ENCODE measurements at regions not wholly inside any gene's neighbourhood (a gene's known extent, or its start where the extent isn't known, plus 50 kb on each side); places are given as distances from the start of the nearest gene placed in this dataset.
A peak's percentile ranks its signal among the peaks of the same experiment; 100 is the strongest.

DNA sequence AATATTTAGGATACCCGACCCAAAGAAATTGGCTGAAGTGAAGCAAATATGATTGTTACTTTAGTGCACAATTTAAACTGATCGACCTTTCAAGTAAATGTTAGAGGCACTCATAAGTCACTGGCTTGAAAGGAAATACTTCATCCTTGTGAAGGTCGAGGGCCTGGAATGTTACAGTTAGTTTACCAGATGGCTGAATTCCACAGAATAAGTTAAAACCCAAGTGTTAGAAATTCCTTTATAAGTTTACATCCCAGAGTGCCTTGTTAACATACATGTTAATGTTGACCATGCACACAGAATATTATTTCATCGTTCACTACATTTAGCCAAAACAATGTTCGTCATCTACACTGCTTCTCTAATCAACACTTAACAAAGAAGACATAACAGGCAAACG lies 235.5 kb upstream of the ANO3 start:
- DNase-seq (ENCODE audit: low spot score), result no peak

DNA sequence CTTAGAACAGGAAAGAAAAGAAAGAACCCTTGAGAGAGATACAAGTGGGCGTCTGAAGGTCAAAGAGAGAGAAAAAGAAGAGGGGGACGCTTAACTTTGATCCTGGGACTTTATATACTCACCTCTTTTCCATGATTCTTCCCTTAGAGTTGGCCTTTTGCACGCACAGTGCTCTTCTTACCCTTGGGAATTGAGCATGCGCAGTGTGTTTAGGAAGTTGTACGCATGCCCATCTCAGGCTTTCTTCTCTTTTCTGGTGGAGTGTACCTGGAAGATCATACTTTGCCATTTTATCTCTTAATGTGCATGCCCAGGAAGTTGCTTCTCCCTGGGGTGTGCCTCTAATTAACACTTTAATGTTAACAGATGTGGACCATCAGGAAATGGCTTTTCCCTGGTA lies 229.6 kb upstream of the ANO3 start:
- no peak for DNase-seq (ENCODE audit: low spot score)

DNA sequence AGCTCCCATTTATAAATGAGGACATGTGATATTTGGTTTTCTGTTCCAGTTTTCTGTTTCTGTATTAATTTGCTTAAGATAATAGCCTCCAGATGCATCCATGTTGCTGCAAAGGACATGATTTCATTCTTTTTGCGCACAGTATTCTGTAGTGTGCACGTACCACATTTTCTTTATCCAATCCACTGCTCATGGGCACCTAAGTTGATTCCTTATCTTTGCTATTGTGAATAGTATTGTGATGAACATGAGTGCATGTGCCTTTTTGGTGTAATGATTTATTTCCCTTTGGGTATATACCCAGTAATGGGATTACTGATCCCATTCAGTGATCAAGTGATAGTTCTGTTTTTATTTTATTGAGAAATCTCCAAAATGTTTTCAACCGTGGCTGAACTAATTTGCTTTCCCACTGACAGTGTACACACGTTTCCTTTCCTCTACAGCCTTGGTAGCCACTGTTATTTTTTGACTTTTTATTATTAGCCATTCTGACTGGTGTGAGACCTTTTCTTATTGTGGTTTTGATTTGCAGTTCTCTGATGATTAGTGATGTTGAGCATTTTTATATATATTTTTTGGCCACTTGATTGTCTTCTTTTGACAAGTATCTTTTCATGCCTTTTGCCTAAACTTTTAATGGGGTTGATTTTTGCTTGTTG lies 226.0 kb upstream of the ANO3 start:
- no peak for DNase-seq (ENCODE audit: low spot score)

DNA sequence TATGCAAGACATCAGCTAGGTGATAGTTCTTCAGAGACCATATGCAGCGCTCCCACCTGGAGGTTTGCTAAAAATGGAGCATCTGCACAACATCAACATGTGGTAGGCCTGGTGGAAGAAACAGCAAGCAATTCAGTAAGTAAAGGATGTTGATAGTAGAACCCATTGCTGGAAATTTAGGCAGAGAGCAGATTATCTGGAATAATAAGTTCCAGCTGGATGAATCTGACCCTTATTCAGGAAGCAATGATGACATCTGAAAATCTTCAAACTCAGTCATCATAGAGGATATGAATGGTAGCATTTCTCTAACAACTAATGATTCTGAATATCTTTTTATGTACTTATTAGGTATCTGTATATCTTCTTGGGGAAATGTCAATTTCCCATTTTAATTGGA lies 225.2 kb upstream of the ANO3 start:
- no peak for DNase-seq (ENCODE audit: low spot score)

DNA sequence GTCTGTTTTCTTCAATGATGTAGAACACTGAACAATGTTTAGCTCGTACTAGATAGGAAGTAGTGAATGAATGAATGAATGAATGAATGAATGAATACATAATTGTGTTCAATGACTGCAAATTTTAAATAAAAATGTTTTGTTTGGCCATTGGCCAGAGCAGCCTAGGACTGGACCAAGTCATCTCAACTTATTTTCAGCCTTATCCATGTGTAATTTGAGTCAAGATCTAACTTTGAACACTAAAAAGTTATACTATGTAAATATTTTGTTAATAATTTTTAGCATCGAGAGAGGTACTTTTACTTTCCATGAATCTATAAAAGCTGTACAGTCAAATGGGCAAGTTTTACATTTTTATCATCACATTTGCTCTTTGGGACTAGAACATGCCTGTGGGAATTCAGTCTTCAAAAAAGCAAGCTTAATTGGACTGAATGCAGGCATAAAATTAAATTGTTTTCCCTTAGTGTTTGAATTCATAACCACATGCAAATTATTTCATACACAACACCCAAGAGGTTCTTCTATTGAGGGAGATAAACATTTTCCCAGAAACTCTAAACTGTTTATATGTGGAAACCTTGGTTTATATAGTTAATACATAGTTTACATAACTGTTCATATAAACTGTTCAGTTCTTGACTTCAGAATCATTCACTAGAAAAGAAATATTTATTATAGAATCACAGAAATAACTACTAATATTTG lies 222.1 kb upstream of the ANO3 start:
- DNase-seq (ENCODE audit: low spot score), result no peak

DNA sequence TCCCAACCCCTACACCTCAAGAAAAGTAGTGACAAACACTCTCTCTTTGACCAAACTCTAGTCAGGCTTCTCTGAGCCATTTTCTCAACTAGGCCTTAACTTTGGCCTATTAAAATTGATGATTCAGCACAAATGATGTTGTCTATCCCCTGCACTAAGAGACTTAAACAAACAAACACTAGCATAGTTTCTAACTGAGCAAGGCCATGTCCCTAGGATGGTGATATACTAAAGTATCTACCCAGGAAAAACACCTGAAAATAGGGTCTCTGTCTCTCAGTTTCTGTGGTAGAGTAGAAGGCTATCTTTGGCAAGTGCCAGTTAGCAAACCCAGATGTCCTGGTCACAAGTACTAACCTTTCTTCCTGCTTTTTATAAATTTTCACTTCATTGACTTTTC lies 219.7 kb upstream of the ANO3 start:
- no peak for DNase-seq (ENCODE audit: low spot score)

DNA sequence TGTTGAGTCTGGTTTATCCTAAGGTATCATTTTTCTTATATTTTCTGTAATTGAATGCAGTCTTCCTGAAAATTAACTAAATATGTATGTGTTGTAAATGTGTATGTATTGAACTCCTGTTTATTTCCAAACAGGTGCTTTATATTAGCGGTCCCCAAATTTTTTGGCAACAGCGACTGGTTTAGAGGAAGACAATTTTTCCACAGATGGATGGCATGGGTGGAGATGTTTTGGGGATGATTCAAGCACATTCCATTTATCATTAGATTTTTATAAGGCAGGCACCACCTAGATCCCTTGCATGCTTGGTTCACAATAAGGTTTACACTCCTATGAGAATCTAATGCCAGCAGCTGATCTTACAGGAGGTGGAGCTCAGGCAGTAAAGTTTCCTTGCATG lies 210.5 kb upstream of the ANO3 start:
- no peak for DNase-seq (ENCODE audit: low spot score)

DNA sequence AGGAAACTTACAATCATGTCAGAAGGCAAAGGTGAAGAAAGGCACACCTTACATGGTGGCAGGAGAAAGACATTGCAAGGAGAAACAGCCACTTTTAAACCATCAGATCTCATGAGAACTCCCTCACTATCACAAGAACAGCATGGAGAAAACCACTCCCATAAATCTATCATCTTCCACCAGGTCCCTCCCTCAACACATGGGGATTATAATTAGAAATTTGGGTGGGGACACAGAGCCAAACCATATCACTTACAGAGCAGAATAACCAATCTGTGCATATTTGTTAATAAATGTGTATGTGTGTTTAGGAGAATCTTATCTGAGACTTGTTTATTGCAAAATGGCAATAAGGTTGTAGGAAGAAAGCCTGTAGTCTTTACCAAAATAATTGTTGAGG lies 205.2 kb upstream of the ANO3 start:
- no peak for DNase-seq (ENCODE audit: low spot score)

DNA sequence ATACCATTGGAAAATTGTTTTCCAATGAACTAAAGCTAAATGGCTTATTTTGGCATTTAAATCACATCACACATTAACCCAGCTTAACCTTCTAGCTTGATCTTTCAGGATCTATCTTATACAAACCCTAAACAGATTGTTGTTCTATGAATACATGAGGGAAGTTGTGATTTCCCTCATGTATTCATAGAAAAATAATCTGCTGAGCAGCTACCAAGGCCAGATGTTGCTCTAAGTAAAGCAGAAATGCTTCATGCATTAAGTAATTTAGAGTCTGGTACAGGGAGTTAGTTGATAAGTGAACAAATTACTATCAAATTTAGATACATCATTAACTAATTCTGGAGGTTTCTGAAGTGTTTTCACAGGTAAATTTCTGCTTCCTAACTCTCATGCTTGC lies 204.6 kb upstream of the ANO3 start:
- no peak for DNase-seq (ENCODE audit: low spot score)

DNA sequence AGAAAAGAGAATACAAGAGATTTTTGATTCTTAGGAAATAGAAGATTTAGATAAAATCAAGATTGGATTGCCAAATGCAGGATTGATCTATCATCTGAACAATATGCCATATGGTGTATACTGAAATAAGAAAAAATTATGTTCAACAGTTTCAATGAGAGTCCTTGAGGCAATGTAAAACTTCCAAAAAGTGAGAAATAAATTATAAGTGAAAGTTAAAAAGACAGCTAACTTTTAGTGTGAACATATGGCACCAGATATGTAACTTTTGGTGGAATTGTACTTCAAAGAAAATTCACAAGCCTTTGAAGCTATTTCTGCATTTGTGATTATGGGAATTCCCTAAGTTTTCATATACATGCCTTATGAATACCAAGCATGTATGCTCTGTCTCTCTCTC lies 200.5 kb upstream of the ANO3 start:
- no peak for DNase-seq (ENCODE audit: low spot score)

DNA sequence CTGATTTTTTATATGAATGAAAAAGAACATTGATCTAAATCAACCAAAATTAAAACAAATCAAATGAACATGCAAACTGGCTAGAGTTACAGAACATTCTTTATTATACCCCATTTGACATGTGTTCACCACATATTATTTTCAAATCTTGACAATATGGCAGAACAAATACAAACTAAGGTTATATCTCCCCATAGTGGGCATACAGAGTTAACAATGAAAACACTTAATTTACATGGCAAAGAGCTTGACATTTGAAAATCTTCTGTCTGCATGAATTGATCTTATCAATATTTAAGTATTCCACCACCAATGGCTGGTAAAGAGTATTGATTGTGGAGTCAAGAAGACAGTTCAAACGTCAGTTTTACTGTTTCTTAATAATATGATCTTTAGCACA lies 197.9 kb upstream of the ANO3 start:
- DNase-seq (ENCODE audit: low spot score), result no peak

DNA sequence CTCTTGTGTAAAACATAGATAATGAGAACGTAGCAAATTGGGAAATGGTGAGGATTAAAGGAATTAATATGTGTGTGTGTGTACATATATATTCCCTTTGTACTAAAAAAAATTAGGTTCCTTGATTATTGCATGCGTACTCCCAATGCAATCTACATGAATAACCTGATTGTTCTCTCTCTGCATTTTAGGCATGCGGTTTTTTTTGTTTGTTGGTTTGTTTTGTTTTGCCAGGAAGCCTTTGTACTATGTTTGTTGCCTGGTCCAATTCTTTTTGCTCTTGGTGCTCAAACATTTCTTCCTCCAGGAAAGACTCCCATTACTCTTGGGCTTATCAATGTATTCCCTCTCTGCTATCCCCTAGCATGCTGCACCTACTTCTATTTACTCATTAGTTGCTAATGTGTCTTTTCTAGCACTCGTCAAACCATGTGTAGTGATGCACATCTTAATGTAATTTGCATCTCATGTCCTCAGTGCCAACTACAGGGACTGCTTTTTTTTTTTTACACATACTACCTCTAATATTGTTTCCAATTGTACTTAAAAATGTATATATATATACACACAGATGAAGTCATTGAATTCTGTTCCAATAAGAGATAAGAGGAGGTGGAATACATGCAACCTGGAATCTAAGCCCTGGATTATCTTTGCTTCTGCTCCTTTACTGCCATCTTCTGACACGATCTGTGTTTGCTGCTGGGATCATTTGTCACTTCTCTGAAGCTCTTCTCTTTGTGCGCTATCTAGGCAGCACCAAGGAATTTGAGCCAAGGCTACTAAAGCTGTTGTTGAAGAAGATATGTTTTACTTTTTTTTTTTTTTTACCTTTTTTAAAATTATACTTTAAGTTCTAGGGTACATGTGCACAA lies 197.2 kb upstream of the ANO3 start:
- peak; percentile 13 for DNase-seq (ENCODE audit: low spot score)

DNA sequence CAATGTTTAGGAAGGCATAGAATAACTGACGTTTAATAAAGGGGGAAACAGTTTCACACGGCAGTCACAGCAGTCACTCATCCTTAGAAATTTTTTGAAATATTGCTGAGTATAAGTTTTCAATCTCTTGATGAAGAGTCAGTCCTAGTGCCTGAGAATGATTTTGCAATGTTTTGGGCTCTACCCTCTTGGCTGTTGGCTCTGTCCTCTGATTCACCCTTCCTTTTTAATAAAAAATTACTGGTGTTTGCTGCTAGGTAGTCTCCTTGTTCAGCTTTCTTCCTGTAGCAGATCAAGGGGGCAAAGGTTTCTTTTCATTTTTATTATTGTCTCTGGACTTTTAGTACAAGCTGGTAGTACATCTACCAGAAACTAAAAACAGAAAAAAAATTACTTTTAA lies 194.3 kb upstream of the ANO3 start:
- DNase-seq (ENCODE audit: low spot score), result no peak

DNA sequence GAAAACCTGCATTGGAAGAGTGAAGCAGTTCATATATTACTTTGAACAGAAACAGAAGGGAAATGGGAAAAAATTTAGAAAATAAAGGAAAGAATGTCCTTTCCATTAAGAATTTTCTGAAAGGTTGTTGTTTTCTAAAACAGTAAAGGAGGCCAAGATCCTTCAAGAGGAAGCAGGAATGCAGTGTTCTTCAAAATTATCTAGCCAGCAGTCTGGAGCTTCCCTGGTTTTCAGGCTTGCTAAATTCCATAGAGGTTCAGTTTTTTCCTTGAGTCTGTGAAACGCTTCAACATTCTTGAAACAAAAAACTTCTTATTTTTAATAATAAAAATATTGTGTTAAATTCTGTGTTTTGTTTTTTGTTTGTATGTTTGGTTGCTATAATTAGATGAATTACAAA lies 189.0 kb upstream of the ANO3 start:
- DNase-seq (ENCODE audit: low spot score), result no peak

DNA sequence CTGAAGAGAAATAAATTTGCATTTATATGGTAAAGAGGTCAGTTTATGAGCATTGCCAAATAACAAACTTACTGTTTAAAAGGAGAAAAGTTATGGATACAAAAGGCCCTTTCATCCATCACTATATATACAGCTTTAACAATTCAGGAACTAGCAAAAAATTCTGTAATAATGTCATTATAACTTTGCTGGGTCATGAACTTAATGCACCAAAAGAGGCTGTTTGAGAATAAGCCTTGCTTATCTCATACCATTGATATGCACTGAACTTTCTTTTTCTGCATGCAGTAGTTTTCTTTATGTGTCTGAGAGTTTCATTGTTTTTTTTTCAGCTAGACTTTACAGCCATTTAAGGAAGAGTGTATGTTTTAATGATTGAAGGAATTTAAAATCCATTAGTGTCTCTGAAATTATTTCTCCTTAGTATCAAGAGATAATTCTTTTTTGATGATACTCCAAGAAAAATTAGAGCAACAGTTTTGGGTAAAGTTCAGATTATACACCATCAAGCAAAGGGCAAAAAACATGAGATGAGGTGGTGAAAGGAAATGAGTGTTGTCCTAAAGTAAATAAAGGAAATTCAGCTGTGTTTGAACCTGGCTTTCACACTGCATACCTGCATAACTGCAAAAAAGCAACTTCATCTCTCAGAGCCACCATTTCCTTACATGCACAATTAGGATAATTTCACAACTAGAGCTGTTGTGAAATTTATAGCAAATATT lies 188.2 kb upstream of the ANO3 start:
- DNase-seq (ENCODE audit: low spot score), result no peak

DNA sequence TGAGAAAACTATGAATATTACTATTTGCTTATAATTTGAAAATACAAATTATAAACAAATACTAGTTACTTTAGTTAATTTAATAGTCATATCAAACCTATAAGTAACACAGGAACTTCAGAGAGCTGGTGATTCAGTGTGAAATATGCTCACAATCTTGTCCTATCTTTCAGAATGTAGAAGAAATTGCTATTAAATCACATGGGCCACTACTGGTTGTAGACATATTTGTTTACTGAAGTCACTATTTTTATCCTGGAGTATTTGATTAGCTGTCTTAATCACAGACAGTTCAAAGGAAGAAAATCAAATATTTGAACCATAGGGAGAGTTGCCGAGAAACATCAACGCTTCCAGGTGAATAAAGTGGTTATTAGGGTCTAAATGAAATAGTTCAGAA lies 187.6 kb upstream of the ANO3 start:
- no peak for DNase-seq (ENCODE audit: low spot score)

DNA sequence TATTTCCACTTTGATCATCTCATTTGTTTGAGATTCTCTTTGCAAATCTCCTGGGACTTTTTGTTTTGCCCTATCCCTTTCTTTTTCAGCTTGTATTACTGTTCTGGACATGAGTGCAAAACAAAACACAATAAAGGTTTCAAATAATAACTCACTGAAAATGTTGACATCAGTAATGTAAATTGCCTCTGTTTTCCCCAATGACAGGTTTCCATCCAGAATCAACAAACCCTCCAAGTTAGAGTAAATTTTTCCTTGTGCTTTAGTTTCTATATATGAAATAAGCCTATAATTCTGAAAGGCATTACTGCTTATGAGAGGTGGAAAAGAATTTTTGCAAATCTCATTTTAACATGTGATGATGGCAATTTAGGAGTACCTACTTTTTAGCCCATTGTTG lies 187.0 kb upstream of the ANO3 start:
- DNase-seq (ENCODE audit: low spot score), result no peak

DNA sequence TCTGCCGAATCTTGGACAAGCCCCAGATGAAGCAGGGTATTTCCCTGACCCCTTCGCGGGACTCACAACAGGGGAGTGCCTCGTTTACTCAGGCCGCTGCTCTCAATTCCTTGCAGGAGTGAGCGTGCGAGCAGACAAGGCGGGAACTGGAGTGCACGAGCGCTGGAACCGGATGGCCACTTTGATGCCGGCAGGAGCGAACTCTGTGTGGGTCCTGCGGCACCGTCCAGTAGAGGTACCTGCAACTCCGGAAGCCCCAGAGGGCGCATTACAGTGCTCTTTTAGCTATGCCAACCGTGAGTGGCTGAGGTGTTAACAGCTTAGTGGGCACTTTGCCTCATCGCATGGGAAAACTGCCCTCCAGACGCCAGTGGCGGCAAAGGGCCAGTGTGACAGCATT lies 182.3 kb upstream of the ANO3 start:
- no peak for DNase-seq (ENCODE audit: low spot score)

DNA sequence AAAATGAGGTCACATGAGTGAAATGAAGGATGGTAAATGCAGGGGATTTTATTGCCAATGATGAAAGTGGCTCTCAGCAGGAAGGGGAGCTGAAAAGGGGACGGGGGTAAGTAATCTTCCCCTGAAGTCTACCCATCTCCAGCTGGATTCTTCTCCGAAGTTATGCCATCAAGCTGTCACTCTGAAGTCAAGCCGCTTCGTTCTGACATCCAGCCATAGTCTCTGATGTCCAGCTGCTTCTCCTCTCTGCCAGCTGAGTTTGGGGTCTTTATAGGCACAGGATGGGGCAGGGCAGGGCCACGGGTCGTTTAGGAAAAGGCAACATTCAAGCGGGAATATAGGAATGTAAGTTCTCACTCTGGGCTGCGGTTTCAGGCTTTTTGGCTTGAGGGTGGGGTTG lies 181.9 kb upstream of the ANO3 start:
- no peak for DNase-seq (ENCODE audit: low spot score)

DNA sequence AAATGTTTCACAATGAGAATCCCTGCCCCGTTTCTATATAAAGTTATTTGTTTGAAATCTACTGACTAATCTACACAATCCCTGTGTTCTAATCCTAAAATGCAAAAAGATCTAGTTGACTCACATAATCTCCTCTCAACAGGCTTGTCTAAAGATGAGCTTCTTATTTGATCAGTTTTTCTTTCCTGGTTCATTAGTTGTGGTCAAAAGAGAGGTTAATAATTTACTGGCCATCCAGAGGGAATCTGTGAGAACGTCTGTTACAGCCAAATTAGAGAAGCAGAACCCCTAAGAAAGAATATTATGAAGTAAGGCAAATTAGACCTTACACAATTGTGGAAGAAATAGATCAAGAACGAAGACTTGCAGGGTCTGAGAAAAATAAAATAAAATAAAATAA lies 173.7 kb upstream of the ANO3 start:
- DNase-seq (ENCODE audit: low spot score), result no peak

DNA sequence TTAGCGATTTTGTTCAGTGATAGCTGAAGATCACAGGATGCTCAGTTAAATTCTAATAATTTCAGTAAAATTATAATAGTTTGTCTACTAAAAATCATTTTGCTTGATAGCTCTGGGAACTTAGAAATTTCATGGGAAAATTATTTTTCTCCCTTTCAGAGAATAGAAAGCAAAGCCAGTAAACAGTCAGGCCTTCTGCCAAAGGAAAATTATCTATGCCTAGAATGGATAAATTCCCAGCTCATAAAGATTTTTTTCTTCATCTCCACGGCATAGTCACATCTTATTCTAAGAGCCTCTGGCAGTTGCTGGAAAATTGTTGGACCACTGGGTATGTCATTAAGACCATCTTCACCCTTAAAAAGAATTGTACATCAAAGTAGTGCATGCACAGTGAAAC lies 169.6 kb upstream of the ANO3 start:
- no peak for DNase-seq (ENCODE audit: low spot score)

DNA sequence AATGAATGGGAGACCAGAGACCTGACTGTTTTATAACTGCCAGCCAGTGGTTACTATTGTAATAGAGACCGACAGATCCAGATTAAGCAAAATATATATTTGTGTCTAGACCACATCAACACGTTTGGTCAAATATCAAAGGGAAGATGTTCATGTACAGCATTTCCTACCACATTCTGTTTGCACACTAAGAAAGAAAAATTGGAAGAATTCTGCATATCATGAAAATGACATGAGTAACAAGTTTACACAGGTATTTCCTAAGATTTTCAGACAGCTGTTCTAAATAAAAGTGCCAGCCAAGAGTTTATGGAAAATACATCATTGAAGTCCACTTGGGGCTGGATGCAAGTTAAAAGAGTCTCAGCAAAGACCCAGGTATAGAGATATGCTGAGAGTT lies 145.5 kb upstream of the ANO3 start:
- no peak for DNase-seq (ENCODE audit: low spot score)

DNA sequence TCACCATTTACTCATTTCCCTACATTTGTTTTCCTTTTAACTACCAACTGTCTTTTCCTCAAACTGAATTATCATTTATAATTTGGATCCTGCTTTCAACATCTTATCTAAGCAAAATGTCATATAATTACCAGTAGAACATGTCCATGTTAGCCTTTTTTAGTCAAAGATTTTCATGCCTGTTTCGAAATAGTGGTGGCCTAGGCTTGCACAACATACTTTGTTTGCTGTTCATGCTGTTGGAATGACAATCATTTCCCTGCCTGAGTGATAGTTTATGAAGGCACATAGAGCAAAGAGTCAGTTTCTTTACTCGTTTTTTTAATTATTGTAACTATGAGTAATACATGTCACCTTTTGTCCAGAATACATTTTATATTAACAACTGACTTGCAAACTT lies 144.3 kb upstream of the ANO3 start:
- peak; percentile 47 for DNase-seq (ENCODE audit: low spot score)

Measured in AG08396 (cell line).